ENCODE measurements at regions not wholly inside any gene's neighbourhood (a gene's known extent, or its start where the extent isn't known, plus 50 kb on each side); places are given as distances from the start of the nearest gene placed in this dataset.

GRCh38 chr10:128704716-128705115 is 578.5 kb upstream of the MKI67 start:
- TF ChIP-seq CTCF (IDR thresholded peaks at IDR 0.05) (no peak), POLR2A (IDR thresholded peaks at IDR 0.05) (no peak)

Measured in lower leg skin (tissue), 3 donors.